ENCODE measurements at regions not wholly inside any gene's neighbourhood (a gene's known extent, or its start where the extent isn't known, plus 50 kb on each side); places are given as distances from the start of the nearest gene placed in this dataset.

GRCh38 chr1:5067246-5067645, 412.8 kb downstream of the AJAP1 start:
- ATAC-seq (no peak), DNase-seq (ENCODE audit: low read depth, low spot score) (no peak)
- no TSS peak for BruUV-seq (replicated peaks)
- Histone ChIP-seq H3K27me3 (ENCODE audit: insufficient read depth, low read length) (no peaks in the 10 kb centered on the region), H3K36me3 (ENCODE audit: control insufficient read depth in 1 of 2, insufficient read depth in 2 of 2, low read length in 2 of 2) (no peaks in the 10 kb centered on the region), H3K4me3 (replicated peaks in 1 of 2; ENCODE audit: low read depth in 1 of 2, low read length in 2 of 2) (no peak overlapping the region), H3K9ac (ENCODE audit: low read length) (no peak overlapping the region), H3K9me3 (ENCODE audit: control insufficient read depth in 1 of 2, insufficient read depth in 1 of 2, low read depth in 1 of 2, low read length in 2 of 2) (peaks cover 0 to 3% of the 10 kb centered on the region in 2 experiments; a peak in 1 of 4 replicates), H3K4me1 (ENCODE audit: control insufficient read depth in 1 of 2, insufficient read depth in 2 of 2, low read length in 2 of 2) (no peaks in the 10 kb centered on the region), H3K79me2 (ENCODE audit: insufficient read depth, low read length) (no peaks in the 10 kb centered on the region), H2AFZ (ENCODE audit: low read depth, low read length, poor library complexity, severe bottlenecking) (no peak overlapping the region), H3K4me2 (ENCODE audit: low read length) (no peak overlapping the region), H3K9me2 (ENCODE audit: insufficient read depth) (no peaks in the 10 kb centered on the region), H4K20me1 (ENCODE audit: insufficient read depth) (no peaks in the 10 kb centered on the region), H3K27ac (ENCODE audit: low read depth, low read length) (no peak overlapping the region)
- ChIA-PET RAD21 (ENCODE audit: low non-redundant PET in 1 of 2, low total read pairs in 2 of 2, uncharacterized antibody in 2 of 2, unreplicated experiment in 2 of 2) (no interaction called here), CTCF (no interaction called here), POLR2A (no interaction called here)
- intact Hi-C loops (cut with micrococcal nuclease), result no loop called here
- TF ChIP-seq SP1 (IDR thresholded peaks at IDR 0.05; ENCODE audit: low read depth), result no peak
- TF ChIP-seq CEBPB (IDR thresholded peaks at IDR 0.05; ENCODE audit: low read depth), result no peak
- TF ChIP-seq SRF (IDR thresholded peaks at IDR 0.05; ENCODE audit: low read depth), result no peak

- no peaks in the 10 kb centered on the region for H3K4me1 ChIP-seq (ENCODE audit: control insufficient read depth in 1 of 2, insufficient read depth in 2 of 2, low read length in 2 of 2)
- peaks cover 4 to 7% of the 10 kb centered on the region in 2 experiments; a peak in 1 of 4 replicates for H3K9me3 ChIP-seq (ENCODE audit: control insufficient read depth in 1 of 2, insufficient read depth in 1 of 2, low read depth in 1 of 2, low read length in 2 of 2)
- POLR2A ChIA-PET, result no interaction called here
- H4K20me1 ChIP-seq (ENCODE audit: insufficient read depth), result no peaks in the 10 kb centered on the region
- no peak overlapping the region for H3K27ac ChIP-seq (ENCODE audit: low read depth, low read length)
- no TSS peak for BruUV-seq (replicated peaks)
- intact Hi-C loops (cut with micrococcal nuclease), result no loop called here
- RAD21 ChIA-PET (ENCODE audit: low non-redundant PET in 1 of 2, low total read pairs in 2 of 2, uncharacterized antibody in 2 of 2, unreplicated experiment in 2 of 2), result no interaction called here
- H3K4me3 ChIP-seq (replicated peaks in 1 of 2; ENCODE audit: low read depth in 1 of 2, low read length in 2 of 2), result no peak overlapping the region
- CTCF ChIA-PET, result no interaction called here
- no peak overlapping the region for H3K4me2 ChIP-seq (ENCODE audit: low read length)
- no peaks in the 10 kb centered on the region for H3K79me2 ChIP-seq (ENCODE audit: insufficient read depth, low read length)
- no peak overlapping the region for H3K9ac ChIP-seq (ENCODE audit: low read length)
- no peaks in the 10 kb centered on the region for H3K36me3 ChIP-seq (ENCODE audit: control insufficient read depth in 1 of 2, insufficient read depth in 2 of 2, low read length in 2 of 2)
- no peaks in the 10 kb centered on the region for H3K9me2 ChIP-seq (ENCODE audit: insufficient read depth)
- no peaks in the 10 kb centered on the region for H3K27me3 ChIP-seq (ENCODE audit: insufficient read depth, low read length)
- no peak for ATAC-seq
- no peak for DNase-seq (ENCODE audit: low read depth, low spot score)
- no peak overlapping the region for H2AFZ ChIP-seq (ENCODE audit: low read depth, low read length, poor library complexity, severe bottlenecking)
- TF ChIP-seq SRF (IDR thresholded peaks at IDR 0.05; ENCODE audit: low read depth), result no peak
- no peak for TF ChIP-seq CEBPB (IDR thresholded peaks at IDR 0.05; ENCODE audit: low read depth)
- no peak for TF ChIP-seq POLR2AphosphoS5 (IDR thresholded peaks at IDR 0.05; ENCODE audit: low read depth, low read length)
- no peak for TF ChIP-seq EGR1 (IDR thresholded peaks at IDR 0.05; ENCODE audit: low read depth)
- no peak for TF ChIP-seq ELF1 (IDR thresholded peaks at IDR 0.05; ENCODE audit: borderline replicate concordance, low read depth)
- TF ChIP-seq JUND (IDR thresholded peaks at IDR 0.05), result no peak
- TF ChIP-seq SIN3A (IDR thresholded peaks at IDR 0.05; ENCODE audit: low read depth), result no peak
- no peak for TF ChIP-seq EZH2phosphoT487 (IDR thresholded peaks at IDR 0.05; ENCODE audit: borderline replicate concordance)
- no peak for TF ChIP-seq ZNF274 (IDR thresholded peaks at IDR 0.05; ENCODE audit: low read depth, low read length)
- no peak for TF ChIP-seq POLR2A (IDR thresholded peaks at IDR 0.05; ENCODE audit: borderline replicate concordance, extremely low read depth, insufficient read depth, insufficient read length)
- no peak for TF ChIP-seq FOSL1 (IDR thresholded peaks at IDR 0.05; ENCODE audit: low read depth)
- TF ChIP-seq YY1 (IDR thresholded peaks at IDR 0.05; ENCODE audit: extremely low read depth, insufficient replicate concordance, low read depth, low read length), result no peak
- TF ChIP-seq CBX3 (IDR thresholded peaks at IDR 0.05; ENCODE audit: low read depth), result no peak
- no peak for TF ChIP-seq ZBTB33 (IDR thresholded peaks at IDR 0.05; ENCODE audit: extremely low read depth, insufficient replicate concordance, low read length)
- no peak for TF ChIP-seq CTCF (IDR thresholded peaks at IDR 0.05 in 2 of 3, conservative IDR thresholded peaks at IDR 0.05 in 1 of 3; ENCODE audit: borderline replicate concordance in 1 of 3, insufficient read depth in 1 of 3, low read depth in 2 of 3, low read length in 2 of 3)
Measured at GRCh38 chr1:5053744-5054143, 399.3 kb downstream of the AJAP1 start.

Data from HCT116 (cell line).